DMS153 treated with DMSO at 0.1 percent for 48 hours (cell line): ENCODE measurements at regions not wholly inside any gene's neighbourhood (a gene's known extent, or its start where the extent isn't known, plus 50 kb on each side); places are given as distances from the start of the nearest gene placed in this dataset.
"Not testable (repeated sequence)": the region's sequence is repeated elsewhere in the genome, so short reads cannot be mapped to it uniquely, and the experiment has no call there.

Source experiments
- DNase-seq: peaks from one replicate; lab custom pipeline; 2025; ENCODE audit not compliant: unreplicated experiment; lab: John Stamatoyannopoulos, UW

DNA sequence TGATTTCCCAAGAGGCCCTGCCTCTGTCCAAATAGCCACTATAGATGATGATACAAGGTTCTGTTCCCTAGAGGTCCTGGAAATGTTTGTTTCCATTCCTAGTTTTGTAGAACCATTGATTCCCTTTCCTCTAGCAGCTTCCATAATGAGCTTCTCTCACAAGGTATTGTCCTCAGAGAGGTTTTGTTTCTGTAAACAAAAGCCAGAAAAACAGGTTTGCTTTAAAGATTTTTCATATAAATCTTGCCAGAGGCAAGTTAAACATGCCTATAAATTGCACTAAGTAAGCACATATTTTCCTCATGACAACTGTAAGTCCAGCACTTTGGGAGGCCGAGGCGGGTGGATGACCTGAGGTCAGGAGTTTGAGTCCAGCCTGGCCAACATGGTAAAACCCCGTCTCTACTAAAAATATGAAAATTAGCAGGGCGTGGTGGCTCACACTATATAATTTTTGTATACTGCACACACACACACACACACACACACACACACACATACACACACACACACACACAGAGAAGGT lies 1787.7 kb downstream of the EFNA5 start:
- no peak for DNase-seq

DNA sequence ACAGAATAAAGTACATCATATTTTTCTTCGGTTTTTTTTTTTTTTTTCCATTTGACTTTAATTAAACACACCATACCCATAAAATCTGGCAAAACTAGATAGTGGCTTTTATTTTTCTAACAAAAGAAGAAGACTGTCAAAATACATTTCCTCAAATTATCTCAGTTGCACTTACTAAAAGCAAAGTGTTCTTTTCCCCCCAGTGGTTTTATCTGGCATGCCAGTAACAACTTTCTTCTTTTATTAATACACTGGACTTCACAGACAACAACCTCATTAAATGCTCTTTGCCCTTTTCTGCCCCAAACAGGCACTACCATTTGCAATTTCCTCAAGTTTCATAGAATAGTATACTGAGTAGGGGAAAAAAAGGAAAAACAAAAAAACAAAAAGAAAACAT lies 1792.3 kb downstream of the EFNA5 start:
- DNase-seq: no peak

DNA sequence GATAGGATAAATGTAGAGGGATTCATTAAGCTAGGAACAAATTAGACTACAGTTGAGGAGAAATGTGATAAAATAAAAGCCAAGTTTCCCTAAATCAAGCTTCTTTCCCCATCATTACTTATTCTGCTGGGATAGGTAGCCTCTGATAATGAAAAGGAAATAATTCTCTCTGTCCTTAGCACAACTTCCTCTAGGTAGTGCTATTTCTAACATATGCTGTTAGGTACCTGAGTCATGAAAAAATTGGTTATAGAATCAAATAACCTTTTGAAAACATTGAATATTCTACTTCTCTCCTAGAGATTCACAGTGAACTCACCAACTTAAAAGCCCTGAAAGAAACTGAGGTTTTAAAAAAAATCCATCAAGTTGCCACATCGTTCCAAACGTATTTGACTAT lies 1793.1 kb downstream of the EFNA5 start:
- no peak for DNase-seq

- no peak for DNase-seq
These were observed 1796.4 kb downstream of the EFNA5 start for GRCh38 chr5:105874316-105874715.

DNA sequence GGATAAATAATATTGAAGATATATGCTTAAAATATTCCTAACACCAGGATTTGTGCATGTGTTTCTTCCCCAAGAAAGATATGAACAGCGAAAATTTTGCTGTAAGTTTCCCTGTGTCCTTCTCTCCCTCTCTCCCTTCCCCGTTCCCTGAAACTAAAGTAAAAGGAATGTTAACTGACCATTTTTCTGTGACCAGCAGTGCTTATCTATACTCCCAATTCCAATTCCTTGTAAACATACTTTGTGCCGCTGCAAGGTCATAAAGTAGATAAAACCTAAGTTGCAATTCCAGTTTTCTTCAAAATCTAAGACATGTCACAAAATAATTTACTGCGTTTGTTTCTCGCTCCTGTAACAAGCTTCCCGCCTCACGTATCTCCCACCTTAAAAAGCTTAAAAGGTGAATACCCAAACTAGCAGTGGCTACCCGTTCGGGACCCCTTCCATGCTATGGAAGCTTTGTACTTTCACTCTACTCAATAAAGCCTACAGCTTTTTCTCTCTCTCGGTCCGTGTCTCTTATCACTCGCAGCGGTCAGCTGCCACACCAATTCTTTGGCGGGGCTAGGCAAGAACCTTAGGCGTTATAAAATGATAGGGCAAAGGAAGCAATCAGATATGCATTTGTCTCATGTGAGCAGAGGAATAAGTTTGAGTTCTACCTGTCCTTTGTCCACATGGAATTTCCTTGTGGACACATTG lies 1798.0 kb downstream of the EFNA5 start:
- DNase-seq: no peak

GRCh38 chr5:105868038-105868780 lies 1802.5 kb downstream of the EFNA5 start:
- DNase-seq: no peak

- DNase-seq: no peak
These were observed 1804.9 kb downstream of the EFNA5 start for GRCh38 chr5:105865834-105866233.

GRCh38 chr5:105859350-105859749 lies 1811.4 kb downstream of the EFNA5 start:
- DNase-seq: not testable (repeated sequence)

- no peak for DNase-seq
These were observed 1821.0 kb downstream of the EFNA5 start for GRCh38 chr5:105849701-105850100.

GRCh38 chr5:105840800-105841199 lies 1829.9 kb downstream of the EFNA5 start:
- DNase-seq: no peak

DNA sequence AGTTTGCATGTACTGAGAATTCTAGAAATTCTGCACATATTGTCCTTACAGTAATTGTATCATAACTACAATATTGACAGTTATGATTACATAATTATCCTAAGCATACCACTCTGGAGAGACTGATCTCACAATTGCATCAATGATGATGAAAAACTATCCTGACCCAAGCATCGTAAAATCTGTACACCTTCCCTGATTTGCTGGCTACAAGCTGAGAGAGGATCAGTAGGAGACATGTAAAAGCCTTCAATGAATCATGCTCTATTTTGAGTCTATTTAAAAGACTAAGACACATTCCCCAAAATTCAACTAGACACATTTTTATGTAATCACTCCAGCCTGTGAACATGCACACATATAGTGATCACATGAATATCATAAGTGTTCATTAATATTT lies 1833.8 kb downstream of the EFNA5 start:
- DNase-seq: no peak

- DNase-seq: no peak
These were observed 1834.5 kb downstream of the EFNA5 start for GRCh38 chr5:105836268-105836667.

DNA sequence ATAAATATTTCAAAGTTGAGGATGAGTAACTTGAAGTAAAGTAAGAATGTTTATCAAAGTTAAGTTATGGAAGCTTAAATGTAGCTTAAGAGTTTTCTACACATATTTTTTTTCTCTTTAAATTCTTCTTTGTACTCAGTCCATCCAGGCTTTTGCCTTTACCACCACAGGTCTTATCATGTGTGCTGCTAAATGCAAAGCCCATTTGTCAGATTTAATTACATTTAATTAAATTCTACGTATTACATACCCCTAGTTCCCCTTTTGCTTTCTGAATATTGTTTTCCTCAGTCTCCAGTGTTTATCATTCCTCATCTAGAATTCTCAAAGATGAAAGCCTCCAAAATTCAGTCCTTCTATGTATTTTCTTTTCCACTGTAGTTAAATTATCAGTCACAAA lies 1841.9 kb downstream of the EFNA5 start:
- DNase-seq: no peak

GRCh38 chr5:105821800-105822199 lies 1848.9 kb downstream of the EFNA5 start:
- no peak for DNase-seq

GRCh38 chr5:105817914-105818313 lies 1852.8 kb downstream of the EFNA5 start:
- no peak for DNase-seq

DNA sequence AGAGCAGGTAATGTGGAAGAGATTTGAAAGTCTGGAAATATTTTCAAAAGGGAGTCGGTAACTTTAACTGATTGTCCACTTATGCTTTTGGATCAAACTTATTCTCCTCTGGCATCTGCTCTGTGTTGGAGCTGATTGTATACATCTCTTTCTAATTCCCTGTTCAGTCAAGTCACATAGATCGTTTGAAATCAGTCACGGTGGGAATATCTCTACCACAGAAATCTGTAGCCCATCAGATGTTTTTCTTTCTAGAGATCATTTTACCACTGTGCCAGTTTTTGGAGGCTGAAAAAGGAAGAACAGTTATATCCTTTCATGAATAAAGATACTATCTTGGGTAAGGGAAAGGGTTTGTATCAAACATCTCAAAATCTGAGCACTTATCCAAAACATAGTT lies 1853.3 kb downstream of the EFNA5 start:
- DNase-seq: no peak

GRCh38 chr5:105816961-105817360 lies 1853.8 kb downstream of the EFNA5 start:
- no peak for DNase-seq

DNA sequence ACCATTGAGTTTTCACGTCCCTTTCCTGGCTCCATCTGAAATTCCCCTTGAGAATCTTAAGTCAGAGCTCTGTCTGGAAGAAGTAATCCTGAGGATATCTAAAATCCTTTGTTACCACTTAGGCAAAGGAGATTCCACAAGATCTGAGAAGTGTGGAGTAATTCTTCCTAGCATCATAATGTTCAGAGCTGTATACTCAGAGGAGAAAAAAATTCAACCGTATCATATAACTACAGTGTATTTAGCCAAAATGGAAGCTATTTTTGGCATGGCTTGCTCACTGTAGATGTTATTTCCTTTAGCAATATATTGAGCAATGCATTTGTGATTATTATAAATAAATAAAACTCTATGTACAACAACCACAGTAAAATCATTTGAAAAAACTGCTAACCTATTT lies 1858.4 kb downstream of the EFNA5 start:
- DNase-seq: no peak

DNA sequence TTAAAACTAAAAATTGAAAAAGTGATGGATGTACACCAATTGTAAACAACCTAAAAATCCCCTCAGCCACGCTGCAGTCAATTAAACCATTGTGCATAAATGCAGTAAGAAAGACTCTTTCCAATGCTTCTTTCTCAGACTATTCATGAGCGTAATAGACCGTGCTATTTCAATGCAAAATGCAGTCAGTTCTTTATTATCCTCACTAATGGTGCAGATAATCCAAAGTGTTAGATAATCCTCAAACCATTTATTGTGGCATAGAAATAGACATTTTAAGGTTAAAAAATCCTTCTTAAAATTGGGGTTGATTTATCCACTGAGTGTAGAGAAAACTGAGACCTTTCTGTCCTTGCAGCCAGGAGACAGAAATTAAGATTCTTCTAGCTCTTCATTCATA lies 1862.8 kb downstream of the EFNA5 start:
- DNase-seq: no peak

DNA sequence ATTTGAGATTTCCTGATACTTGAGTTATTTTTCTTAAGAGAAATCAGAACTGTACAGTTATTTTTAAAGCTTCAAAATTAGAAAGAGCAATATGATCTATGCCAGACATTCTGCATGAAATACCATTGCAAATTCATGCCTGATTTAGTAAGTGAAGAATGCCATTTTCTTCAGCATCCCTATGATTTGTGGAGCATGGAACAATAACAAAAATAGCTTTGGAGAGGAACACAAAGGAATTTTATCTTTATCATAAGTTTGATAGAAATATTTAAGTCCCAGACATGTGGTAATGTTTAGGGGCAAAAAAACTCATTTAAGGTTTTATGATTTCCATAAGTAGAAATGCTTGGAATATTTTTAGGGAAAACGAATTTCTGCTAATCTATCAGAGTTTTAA lies 1863.4 kb downstream of the EFNA5 start:
- no peak for DNase-seq

- DNase-seq: no peak
These were observed 1864.1 kb downstream of the EFNA5 start for GRCh38 chr5:105806596-105806995.

DNA sequence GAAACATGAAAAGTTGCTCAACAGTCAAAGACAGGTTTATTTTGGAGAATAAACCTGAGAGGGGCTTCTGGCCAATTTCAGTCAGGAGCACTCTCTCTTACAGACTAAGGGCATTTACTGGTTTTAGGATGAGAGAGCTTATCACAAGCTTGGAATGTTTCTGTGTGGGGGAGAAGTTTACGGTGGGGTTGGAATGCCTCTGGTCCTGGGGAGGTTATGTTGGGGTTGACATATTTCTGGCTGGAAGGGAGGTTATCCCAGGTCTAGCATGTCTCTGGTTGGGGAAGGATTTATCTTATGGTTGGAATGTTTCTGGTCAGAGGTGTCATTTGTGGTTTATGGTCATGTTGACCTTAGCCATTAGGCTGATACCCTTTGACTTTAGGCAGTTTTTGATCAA lies 1867.3 kb downstream of the EFNA5 start:
- no peak for DNase-seq
